SKM-1 treated with dmso at 0.1 percent for 144 hours (cell line): ENCODE measurements at regions not wholly inside any gene's neighbourhood (a gene's known extent, or its start where the extent isn't known, plus 50 kb on each side); places are given as distances from the start of the nearest gene placed in this dataset.
A peak's percentile ranks its signal among the peaks of the same experiment; 100 is the strongest.

Experiments used
- DNase-seq: peaks from one replicate; lab custom pipeline; 2025; ENCODE audit not compliant: unreplicated experiment; lab: John Stamatoyannopoulos, UW

- DNase-seq, result no peak
These were observed 88.7 kb upstream of the PLXNC1 start for GRCh38 chr12:94059394-94060368.

DNA sequence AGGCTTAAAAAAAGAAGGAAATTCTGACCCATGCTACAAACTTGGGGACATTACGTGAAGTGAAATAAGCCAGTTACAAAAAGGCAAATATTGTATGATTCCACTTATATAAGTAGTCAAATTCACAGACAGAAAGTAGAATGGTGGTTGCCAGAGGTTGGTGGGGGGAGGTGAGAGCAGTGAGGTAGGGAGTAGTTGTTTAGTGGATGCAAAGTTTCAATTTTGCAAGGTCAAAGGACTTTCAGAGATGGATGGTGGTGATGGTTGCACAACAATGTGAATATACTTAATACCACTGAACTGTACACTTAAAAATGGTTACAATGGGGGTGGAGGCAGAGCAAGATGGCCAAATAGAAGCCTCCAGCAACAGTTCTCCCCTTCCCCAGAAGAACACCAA lies 86.2 kb upstream of the PLXNC1 start:
- DNase-seq, result no peak

- no peak for DNase-seq
These were observed 85.4 kb upstream of the PLXNC1 start for GRCh38 chr12:94062796-94063635.

- no peak for DNase-seq
These were observed 77.9 kb upstream of the PLXNC1 start for GRCh38 chr12:94070520-94070919.

- no peak for DNase-seq
These were observed 77.1 kb upstream of the PLXNC1 start for GRCh38 chr12:94071258-94071657.

DNA sequence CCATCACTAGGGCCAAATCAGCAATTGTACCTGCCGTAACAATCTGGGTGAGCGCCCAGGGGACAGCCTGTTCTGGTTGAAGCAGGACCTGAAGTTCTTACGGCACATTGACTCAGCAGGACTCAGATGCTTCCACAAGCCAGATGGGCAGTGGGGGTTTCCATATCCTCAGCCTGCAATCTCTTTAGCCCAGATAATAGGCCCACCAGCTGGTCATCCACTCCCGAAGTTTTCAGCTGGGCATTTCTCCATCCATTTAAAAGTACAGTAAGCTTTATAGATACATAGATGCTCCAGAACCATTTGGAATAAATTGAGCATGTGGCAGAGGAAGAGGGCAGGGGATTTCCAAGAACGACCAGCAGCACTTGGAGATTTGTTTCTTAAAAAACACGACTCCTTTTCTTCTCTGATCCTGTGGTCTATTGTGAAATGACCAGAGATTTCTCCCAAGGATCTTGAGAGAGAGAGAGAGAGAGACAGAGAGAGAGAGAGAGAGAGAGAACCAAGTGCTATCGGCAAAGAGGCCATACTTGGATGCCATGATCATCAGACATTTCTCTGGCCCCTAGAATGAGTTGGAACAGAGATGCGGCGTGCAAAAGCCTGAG lies 74.8 kb upstream of the PLXNC1 start:
- no peak for DNase-seq

GRCh38 chr12:94074216-94074979 lies 74.0 kb upstream of the PLXNC1 start:
- no peak for DNase-seq

DNA sequence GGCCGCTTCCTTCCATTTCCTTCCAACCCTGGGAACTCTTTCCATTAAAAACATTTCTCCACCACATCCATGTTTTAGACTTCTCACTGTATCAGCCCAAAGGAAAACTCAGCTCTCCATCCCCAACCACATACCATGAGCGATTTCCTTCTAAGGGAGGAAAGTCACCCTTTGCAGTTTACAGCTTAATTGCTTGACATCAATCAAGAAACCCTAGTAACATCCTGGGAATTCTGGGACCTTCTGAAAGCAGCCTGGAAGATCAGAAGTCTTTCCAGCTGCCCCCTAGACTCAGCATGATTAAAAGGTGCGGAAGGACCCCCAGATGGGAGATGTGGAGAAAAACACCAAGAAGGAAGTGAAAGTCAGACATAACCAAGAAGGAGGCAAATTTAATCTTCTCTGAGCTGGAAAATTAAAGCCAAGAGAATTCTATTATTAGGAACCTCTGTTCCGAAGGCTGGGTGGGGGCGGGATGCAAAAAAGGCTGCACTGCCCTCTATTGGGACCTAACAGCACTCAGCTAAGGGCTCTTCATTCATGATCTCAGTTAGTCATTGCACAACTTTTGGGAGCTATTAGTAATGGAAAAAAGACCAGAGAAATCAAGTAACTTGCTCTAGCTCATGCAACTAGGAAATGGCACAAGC lies 73.3 kb upstream of the PLXNC1 start:
- DNase-seq, result peak; percentile 5

DNA sequence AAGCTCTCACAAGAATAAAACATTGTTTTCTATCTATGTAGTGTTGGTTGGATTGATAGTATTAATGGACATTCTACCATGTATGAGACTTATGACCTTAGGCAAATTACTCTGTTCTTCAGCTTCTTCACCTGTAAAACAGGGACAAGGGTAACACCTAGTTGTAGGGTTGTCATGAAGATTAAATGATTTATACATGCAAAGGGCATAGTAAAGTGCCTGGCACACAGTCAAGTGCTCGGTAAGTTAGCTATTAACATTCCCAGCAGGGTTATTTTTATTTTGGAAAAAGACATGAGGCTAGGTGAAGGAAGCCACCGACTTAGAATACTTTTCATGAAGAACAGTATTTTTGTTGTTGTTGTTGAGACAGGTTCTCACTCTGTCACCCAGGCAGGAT lies 71.2 kb upstream of the PLXNC1 start:
- DNase-seq, result no peak

DNA sequence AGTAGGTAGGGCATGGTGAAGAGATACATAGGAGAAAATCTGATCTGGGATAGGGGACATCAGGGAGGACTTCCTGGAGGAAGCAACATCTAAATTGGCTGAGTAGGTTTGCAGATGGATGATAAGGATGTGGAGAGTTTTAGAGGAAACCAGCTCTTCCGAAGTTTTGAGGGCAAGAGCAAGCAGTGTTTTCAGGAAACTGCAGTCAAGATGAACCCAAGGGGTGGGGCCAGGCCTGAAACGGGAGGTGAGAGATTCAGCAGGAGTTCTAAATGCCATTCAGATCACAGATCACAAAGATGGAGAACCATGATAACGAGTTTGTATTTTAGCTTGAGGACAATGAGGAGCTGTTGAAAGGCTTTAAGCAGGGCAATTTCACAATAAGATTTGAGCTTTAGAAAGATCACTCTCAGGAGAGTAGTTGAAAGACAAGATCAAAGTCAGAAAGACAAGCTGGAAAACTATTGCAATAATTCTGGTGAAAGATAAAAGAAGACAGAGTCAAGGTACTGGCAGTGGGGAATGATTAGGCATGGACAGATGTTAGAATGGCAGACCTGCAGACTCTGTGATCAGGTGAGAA lies 70.1 kb upstream of the PLXNC1 start:
- DNase-seq, result no peak

- DNase-seq, result no peak
These were observed 69.5 kb upstream of the PLXNC1 start for GRCh38 chr12:94078736-94079509.

DNA sequence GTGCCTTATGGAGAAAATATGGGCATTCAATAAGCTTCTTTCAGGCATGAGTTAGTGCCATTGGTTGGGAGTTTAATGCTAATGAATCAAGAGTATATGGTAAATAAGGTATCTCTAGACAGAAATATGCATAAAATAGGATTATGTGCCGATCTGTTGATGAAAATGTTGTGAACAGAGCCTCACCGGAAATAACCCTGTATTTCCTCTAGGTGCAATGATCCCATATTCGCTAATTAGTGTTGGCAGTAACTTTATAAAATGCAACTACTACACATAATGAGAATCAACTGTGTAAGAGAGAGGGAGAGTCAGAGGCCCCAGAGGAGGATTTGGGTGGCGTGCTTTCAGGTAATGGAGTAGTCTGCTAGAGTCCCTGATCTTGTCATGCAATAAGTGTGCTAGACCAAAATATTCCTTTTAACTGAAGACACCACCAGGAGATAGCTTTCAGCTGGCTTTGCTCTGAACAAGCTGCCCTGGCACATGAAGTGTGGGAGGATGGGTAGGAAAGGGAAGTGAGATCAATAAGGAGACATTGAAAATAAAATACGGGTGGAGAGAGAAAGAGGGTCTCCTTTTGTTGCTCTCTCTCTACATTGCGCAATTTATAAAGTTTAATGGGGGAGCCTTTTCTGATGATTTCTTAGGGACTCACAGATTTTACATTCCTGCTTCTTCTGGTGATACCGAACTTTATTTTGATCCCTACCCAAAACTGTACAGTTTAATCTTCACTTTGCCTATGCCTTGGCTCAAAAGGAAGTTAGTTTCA lies 68.6 kb upstream of the PLXNC1 start:
- no peak for DNase-seq

DNA sequence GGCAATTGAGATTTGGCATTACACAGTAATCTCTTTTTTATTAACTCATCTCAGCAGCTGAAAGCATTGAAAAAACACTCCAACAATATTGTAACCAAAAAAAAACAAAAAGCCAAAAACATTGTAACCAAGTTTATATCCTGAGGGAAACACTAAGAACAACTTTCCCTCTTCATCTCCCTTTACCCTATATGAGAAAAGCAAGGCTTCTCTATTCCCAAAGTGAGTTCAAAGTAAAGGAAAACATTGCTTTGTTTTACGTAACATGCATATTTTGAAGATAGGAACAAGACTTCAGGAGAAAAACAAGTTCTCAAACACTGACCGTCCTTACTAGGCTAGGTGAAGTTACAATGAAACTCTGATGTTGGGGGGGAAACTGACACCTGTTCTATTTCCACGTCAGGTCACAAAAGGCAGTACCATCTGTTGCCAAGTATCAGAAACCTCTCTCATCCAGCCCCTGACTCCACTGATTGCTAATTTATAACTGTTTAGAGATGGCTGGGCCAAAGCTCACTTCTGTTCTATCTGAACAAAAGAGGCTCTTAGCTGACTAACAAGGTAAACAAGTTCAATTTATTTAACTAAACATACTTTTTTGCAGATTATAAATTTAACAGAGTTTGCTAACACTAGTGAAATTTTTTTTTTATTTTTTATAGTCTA lies 67.9 kb upstream of the PLXNC1 start:
- no peak for DNase-seq

- no peak for DNase-seq
These were observed 65.7 kb upstream of the PLXNC1 start for GRCh38 chr12:94082690-94083089.

GRCh38 chr12:94089891-94090290 lies 58.5 kb upstream of the PLXNC1 start:
- DNase-seq, result peak; percentile 0

DNA sequence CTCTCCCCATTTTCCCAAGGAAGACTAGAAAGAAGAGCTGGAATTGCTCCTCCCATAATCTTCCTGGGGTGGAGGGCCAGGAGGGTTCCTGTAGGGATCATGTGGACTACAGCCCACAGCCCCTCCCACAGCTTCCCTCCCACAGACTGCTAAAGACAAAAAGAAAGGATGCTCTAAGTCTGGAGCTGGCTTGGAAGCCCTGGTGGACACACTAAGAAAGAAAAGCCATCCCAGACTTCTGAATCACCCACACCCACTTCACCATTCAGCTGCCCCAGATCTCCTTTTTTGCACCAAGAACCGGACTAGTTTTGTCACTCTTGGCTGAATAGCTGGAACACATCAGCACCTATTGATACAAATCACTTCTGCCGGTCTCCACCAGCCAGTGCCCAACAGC lies 56.8 kb upstream of the PLXNC1 start:
- no peak for DNase-seq

- DNase-seq, result no peak
These were observed 55.7 kb upstream of the PLXNC1 start for GRCh38 chr12:94092516-94093241.
